Osteocyte (in vitro differentiated cells): ENCODE measurements at regions not wholly inside any gene's neighbourhood (a gene's known extent, or its start where the extent isn't known, plus 50 kb on each side); places are given as distances from the start of the nearest gene placed in this dataset.

ENCODE experiments used
- DNase-seq: peaks from one replicate; pipeline ENCODE4 v3.0.0; 2021; ENCODE audit warnings: mixed read lengths; ENCODE audit not compliant: unreplicated experiment; ENCODE audit errors: extremely low spot score
- H3K27ac Mint-ChIP-seq: one replicate; pipeline ENCODE4 v1.8.0; 2021; ENCODE audit warnings: mild to moderate bottlenecking, mixed read lengths; ENCODE audit not compliant: unreplicated experiment
- H3K27me3 Mint-ChIP-seq: one replicate; pipeline ENCODE4 v1.8.0; 2021; ENCODE audit warnings: mixed read lengths; ENCODE audit not compliant: unreplicated experiment
- H3K36me3 Mint-ChIP-seq: one replicate; pipeline ENCODE4 v1.8.0; 2021; ENCODE audit warnings: mixed read lengths; ENCODE audit not compliant: unreplicated experiment
- H3K4me1 Mint-ChIP-seq: one replicate; pipeline ENCODE4 v1.8.0; 2021; ENCODE audit warnings: mixed read lengths; ENCODE audit not compliant: unreplicated experiment
- H3K4me3 Mint-ChIP-seq: one replicate; pipeline ENCODE4 v1.8.0; 2021; ENCODE audit warnings: mild to moderate bottlenecking, moderate library complexity, mixed read lengths; ENCODE audit not compliant: unreplicated experiment
- H3K9me3 Mint-ChIP-seq: one replicate; pipeline ENCODE4 v1.8.0; 2021; ENCODE audit warnings: mixed read lengths; ENCODE audit not compliant: unreplicated experiment
- CTCF ChIP-seq: fragments of 200-600 bp; sonication (generic); IDR thresholded peaks from 2 replicates; pipeline ENCODE4 v1.5.0; 2021; ENCODE audit warnings: antibody characterized with exemption, mild to moderate bottlenecking, moderate library complexity

GRCh38 chr16:54414671-54415070 is 128.1 kb upstream of the IRX3 start:
- TF ChIP-seq CTCF = no peak
- Mint-ChIP-seq H3K27ac (no peak overlapping the region), H3K4me1 (no peaks in the 10 kb centered on the region), H3K9me3 (no peaks in the 10 kb centered on the region), H3K36me3 (no peaks in the 10 kb centered on the region), H3K27me3 (peaks cover 42% of the 10 kb centered on the region), H3K4me3 (no peak overlapping the region)
- DNase-seq = no peak

DNA sequence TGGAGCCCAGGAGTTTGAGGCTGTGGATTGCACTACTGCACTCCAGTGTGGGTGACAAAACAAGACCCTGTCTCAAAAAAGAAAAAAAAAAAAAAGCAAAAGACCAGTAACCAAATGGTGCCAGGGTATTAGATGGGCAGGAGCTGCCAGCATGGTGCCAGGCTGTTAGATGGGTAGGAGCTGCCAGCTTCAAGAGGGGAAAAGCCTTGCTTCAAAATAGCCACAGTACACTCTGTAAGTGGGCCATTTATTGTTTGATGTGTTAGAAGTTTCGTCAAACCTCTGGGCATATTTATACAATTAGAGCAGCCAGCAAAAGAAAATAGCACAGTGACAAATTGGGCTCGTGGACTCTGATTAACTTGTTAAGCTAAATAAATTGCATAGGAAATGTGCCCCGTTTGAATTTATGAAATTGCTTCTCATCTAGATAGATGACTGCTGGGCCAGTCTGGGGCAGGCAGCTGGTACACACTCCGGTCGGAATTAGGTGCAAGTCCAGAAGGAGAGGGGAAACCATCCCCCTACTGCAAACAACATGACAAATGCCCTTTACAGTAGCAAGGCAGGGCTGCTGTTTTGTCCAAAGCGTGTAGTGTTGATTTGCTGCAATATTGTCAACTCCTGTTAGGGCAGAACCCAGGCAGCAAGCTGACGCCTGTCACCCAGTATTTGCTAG is 126.3 kb upstream of the IRX3 start:
- Mint-ChIP-seq H3K4me3 (no peak overlapping the region), H3K27me3 (peaks cover 49% of the 10 kb centered on the region), H3K27ac (no peak overlapping the region), H3K9me3 (no peaks in the 10 kb centered on the region), H3K36me3 (no peaks in the 10 kb centered on the region), H3K4me1 (no peaks in the 10 kb centered on the region)
- no peak for TF ChIP-seq CTCF
- DNase-seq = no peak

DNA sequence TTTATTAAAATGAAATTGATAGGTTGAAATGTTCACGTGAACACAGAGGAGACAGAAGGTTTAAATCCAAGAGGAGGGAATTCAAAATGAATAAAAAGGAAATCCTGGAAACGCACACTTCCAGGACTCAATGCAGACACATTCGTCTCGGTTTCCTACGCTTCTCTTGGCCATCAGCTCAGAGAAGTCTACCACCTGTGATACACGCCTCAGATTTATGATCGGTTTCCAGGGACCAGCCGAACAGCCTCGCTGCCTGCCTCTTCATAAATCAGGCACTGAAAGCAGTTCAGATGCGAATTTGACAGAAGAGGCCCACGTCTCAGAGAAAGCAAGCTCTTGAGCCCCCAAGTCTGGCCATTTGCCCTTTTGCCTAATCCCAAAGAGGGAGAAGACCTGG is 125.5 kb upstream of the IRX3 start:
- TF ChIP-seq CTCF = no peak
- DNase-seq = no peak
- Mint-ChIP-seq H3K9me3 (no peaks in the 10 kb centered on the region), H3K27ac (no peak overlapping the region), H3K4me1 (peaks cover 2% of the 10 kb centered on the region), H3K27me3 (peaks cover 49% of the 10 kb centered on the region), H3K4me3 (no peak overlapping the region), H3K36me3 (no peaks in the 10 kb centered on the region)

DNA sequence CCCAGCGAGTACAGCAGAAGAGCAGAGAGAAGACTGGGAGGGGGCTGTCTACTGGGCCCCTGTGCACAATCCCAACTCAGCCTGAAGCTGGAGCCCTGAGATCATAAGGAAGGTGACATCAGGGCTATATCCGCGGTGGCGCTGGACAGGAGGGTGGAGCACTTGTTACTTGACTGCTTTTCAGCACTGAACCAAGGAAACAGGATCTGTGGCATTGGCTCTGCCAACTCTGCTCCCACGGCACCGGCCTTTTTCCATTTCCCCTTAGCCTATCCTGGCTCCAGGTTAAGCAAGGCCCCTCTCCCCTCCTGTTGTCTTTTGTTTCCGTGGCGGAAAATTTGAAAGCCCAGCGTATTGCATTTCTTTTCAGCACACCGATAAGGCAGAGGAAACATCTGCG is 125.0 kb upstream of the IRX3 start:
- no peak overlapping the region for H3K4me3 Mint-ChIP-seq
- H3K27ac Mint-ChIP-seq = no peak overlapping the region
- TF ChIP-seq CTCF = no peak
- H3K4me1 Mint-ChIP-seq = peaks cover 2% of the 10 kb centered on the region
- H3K36me3 Mint-ChIP-seq = no peaks in the 10 kb centered on the region
- H3K9me3 Mint-ChIP-seq = no peaks in the 10 kb centered on the region
- H3K27me3 Mint-ChIP-seq = peaks cover 54% of the 10 kb centered on the region
- no peak for DNase-seq

DNA sequence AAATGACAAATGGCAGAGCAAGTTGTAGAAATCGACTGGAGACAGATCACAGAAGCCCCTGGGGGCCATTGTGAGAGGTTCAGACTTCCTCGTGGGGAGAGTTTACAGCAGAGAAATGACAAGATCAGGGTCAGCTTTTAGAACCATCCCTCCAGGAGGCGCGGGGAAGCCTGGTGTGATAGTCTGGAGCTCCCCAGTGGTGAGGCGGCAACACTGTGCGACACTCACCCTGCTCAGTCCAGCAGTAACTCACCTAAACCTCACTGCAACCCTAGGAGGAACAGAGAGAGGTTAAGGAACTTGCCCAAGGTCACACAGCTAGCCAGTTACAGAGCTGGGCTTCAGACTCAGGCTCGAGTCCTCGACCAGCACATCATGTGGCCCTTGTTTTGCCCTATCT is 123.4 kb upstream of the IRX3 start:
- no peaks in the 10 kb centered on the region for H3K36me3 Mint-ChIP-seq
- no peak overlapping the region for H3K27ac Mint-ChIP-seq
- H3K4me1 Mint-ChIP-seq = peaks cover 2% of the 10 kb centered on the region
- no peak overlapping the region for H3K4me3 Mint-ChIP-seq
- TF ChIP-seq CTCF = no peak
- DNase-seq = no peak
- no peaks in the 10 kb centered on the region for H3K9me3 Mint-ChIP-seq
- peaks cover 48% of the 10 kb centered on the region for H3K27me3 Mint-ChIP-seq
